Ovary (tissue), 3 donors: ENCODE measurements at regions not wholly inside any gene's neighbourhood (a gene's known extent, or its start where the extent isn't known, plus 50 kb on each side); places are given as distances from the start of the nearest gene placed in this dataset.

ENCODE experiments used
- EP300 ChIP-seq: sonication (generic); formaldehyde crosslinking; IDR thresholded peaks from one replicate; pipeline ENCODE4 v1.6.1; 2017; ENCODE audit warnings: antibody characterized with exemption
- TF ChIP-seq, protein P1 (sequence below), 3 donors: fragments of 450-650 bp in 2 of 3; fragments of 200-600 bp in 1 of 3; IDR thresholded peaks; one replicate each; pipeline versions ENCODE4 v1.5.1 to v1.8.0; 2016 to 2022; ENCODE audit warnings: antibody characterized with exemption in 3 of 3, mild to moderate bottlenecking in 1 of 3
- donor health status: DM: no; HTN: no; CAD: no.

DNA sequence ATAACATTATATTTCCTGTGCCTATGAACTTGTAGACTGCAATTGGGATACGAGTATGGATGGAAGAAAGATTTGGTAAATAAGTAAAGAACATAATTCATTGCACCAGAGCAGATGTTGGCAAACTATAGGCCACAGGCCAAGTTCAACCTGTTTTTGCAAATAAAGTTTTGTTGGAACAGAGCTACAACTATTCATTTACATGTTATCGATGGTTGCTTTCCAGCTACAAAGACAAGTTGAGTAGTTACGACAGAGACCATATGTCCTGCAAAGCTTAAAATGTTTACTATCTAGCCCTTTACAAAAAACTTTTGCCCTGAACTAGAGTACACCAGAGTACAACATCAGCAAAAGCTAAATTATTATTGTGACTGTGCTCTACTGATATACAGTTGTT is 169.1 kb upstream of the DMAC1 start:
- no peak for TF ChIP-seq EP300
- TF ChIP-seq, protein P1, sequence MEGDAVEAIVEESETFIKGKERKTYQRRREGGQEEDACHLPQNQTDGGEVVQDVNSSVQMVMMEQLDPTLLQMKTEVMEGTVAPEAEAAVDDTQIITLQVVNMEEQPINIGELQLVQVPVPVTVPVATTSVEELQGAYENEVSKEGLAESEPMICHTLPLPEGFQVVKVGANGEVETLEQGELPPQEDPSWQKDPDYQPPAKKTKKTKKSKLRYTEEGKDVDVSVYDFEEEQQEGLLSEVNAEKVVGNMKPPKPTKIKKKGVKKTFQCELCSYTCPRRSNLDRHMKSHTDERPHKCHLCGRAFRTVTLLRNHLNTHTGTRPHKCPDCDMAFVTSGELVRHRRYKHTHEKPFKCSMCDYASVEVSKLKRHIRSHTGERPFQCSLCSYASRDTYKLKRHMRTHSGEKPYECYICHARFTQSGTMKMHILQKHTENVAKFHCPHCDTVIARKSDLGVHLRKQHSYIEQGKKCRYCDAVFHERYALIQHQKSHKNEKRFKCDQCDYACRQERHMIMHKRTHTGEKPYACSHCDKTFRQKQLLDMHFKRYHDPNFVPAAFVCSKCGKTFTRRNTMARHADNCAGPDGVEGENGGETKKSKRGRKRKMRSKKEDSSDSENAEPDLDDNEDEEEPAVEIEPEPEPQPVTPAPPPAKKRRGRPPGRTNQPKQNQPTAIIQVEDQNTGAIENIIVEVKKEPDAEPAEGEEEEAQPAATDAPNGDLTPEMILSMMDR (IDR thresholded peaks at IDR 0.05) = no peak
